GM12873 (cell line): ENCODE measurements at regions not wholly inside any gene's neighbourhood (a gene's known extent, or its start where the extent isn't known, plus 50 kb on each side); places are given as distances from the start of the nearest gene placed in this dataset.

ENCODE experiments used
- CTCF ChIP-seq: IDR thresholded peaks from 2 replicates; pipeline ENCODE4 v1.5.1; 2012; ENCODE audit warnings: low read depth, mild to moderate bottlenecking, moderate library complexity, low read length, control low read depth; ENCODE audit not compliant: insufficient read depth; ENCODE audit errors: missing control alignments

DNA sequence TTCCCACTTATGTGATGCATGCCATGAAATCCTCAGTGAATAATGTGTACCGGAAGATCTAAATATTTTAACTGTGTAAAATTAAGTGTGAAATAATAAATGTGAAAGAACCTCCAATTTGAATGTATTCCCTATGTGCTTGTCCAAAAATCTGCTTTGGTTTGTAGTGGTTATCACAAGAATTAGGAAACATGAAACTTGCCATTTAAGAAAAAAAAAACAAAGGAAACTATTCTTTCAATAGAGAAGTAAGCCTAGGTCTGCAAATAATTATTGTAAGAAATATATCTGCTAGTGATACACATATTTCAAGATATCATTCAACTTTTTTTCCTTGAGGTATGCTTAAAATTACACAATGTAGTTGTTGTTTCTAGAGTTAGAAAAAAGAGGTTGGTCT is 500.4 kb downstream of the SLC6A15 start:
- no peak for TF ChIP-seq CTCF

DNA sequence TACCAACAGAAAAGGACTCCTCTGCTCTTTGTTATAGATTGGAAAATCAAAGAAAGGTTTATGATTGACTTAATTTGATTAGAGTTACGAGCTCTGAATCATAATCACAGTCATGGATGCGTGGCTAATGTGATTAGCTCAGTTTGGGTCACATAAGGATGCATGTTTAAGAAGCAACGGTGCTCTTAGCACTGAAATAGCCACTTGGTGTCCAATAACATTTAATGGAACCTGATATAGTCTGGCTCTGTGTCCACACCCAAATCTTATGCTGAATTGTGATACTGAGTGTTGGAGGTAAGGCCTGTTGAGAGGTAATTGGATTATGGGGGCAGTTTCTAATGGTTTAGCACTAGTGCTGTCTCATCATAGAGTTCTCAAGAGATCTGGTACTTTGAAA is 501.6 kb downstream of the SLC6A15 start:
- no peak for TF ChIP-seq CTCF

GRCh38 chr12:84408936-84409335 is 503.7 kb downstream of the SLC6A15 start:
- TF ChIP-seq CTCF, result no peak

- no peak for TF ChIP-seq CTCF
Measured at GRCh38 chr12:84397846-84398245, 514.8 kb downstream of the SLC6A15 start.

- TF ChIP-seq CTCF, result no peak
Measured at GRCh38 chr12:84397263-84397662, 515.3 kb downstream of the SLC6A15 start.

DNA sequence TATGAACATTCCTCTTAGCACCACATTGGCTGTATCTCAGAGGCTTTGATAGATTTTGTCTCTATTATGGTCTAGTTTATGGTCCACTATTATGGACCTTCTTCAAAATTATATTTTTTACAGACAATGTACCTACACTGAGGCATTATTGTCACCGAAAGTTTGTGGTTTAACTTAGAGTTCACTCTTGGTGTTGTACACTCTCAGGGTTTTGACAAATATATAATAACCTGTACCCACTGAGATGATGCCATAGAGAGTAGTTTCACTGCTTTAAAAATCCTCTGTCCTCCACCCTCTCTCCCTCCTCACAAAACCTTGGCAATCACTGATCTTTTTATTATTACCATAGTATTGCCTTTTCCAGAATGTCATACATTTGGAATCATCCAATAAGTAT is 528.2 kb downstream of the SLC6A15 start:
- no peak for TF ChIP-seq CTCF

DNA sequence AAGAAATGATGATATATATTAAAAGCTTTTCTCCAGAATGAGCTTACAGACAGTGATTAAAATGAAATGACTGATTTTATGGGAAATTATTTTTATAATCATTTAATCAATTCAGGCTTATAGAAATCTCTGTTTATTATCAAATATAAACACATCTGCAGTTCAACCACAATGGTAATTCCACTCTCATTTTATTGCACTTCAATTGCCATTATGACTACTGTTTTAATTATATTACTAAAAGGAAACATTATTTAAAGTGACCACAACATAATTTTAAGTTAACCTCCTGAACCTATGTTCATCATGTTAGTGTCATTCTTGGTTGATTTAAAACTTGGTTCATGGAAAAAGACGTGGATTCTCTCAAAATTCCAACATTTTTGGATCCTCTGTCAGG is 536.3 kb downstream of the SLC6A15 start:
- no peak for TF ChIP-seq CTCF
